ENCODE measurements at regions not wholly inside any gene's neighbourhood (a gene's known extent, or its start where the extent isn't known, plus 50 kb on each side); places are given as distances from the start of the nearest gene placed in this dataset.
A peak's percentile ranks its signal among the peaks of the same experiment; 100 is the strongest.

DNA sequence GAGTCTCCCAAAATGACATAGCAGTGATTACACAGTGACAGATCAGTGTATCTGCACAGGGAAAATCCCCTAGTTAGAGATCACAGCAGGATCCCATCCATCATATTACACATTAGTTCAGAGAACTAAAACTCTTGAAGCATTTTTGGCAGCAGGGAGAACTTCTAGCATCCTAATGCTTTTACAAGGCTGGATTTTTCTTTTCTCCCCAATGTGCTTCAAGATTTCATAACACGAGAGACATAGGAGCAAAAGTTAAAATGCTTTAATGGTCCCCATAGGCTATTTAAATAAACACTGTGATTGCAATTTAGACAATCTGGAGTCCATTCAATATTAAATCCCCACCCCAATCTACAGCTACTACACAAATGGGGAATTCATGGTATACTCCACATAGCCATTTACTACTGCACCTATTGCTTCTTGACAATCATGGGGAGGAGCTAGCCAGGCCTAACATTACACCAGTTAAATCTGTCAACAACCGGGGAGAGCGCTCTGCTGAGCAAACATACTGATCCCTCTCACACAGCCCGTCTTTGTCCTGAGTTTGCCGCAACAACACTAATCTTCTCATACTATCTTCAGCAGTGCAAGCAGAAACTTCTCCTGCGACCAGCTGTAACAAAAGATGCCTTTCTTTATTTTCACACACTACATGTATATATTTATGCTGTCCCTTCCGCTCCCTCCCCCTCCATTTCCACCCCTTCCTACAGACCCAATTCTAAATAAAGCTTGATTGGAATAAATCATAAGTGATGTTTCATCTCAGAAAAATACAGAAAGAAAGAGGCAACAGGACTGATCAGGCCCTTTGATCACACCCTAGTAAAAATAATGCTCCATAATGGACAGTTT is 120.3 kb upstream of the SOX5 start (continued):
- TF ChIP-seq, protein P1, sequence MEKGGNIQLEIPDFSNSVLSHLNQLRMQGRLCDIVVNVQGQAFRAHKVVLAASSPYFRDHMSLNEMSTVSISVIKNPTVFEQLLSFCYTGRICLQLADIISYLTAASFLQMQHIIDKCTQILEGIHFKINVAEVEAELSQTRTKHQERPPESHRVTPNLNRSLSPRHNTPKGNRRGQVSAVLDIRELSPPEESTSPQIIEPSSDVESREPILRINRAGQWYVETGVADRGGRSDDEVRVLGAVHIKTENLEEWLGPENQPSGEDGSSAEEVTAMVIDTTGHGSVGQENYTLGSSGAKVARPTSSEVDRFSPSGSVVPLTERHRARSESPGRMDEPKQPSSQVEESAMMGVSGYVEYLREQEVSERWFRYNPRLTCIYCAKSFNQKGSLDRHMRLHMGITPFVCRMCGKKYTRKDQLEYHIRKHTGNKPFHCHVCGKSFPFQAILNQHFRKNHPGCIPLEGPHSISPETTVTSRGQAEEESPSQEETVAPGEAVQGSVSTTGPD (CRISPR knock-in tag; IDR thresholded peaks at IDR 0.05), result no peak
- TF ChIP-seq, protein P2, sequence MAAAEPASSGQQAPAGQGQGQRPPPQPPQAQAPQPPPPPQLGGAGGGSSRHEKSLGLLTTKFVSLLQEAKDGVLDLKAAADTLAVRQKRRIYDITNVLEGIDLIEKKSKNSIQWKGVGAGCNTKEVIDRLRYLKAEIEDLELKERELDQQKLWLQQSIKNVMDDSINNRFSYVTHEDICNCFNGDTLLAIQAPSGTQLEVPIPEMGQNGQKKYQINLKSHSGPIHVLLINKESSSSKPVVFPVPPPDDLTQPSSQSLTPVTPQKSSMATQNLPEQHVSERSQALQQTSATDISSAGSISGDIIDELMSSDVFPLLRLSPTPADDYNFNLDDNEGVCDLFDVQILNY (CRISPR knock-in tag; conservative IDR thresholded peaks at IDR 0.05), result no peak
- peak; percentile 76 for TF ChIP-seq KMT2A (CRISPR knock-in tag; IDR thresholded peaks at IDR 0.05)
- 0 out of 2 replicates have a peak, but pooled peaks have one; percentile 50 for TF ChIP-seq PPARG (CRISPR knock-in tag; conservative IDR thresholded peaks at IDR 0.05)
- no peak for TF ChIP-seq RBFOX2 (IDR thresholded peaks at IDR 0.05; ENCODE audit: low read depth, low read length)
- TF ChIP-seq, protein P3, sequence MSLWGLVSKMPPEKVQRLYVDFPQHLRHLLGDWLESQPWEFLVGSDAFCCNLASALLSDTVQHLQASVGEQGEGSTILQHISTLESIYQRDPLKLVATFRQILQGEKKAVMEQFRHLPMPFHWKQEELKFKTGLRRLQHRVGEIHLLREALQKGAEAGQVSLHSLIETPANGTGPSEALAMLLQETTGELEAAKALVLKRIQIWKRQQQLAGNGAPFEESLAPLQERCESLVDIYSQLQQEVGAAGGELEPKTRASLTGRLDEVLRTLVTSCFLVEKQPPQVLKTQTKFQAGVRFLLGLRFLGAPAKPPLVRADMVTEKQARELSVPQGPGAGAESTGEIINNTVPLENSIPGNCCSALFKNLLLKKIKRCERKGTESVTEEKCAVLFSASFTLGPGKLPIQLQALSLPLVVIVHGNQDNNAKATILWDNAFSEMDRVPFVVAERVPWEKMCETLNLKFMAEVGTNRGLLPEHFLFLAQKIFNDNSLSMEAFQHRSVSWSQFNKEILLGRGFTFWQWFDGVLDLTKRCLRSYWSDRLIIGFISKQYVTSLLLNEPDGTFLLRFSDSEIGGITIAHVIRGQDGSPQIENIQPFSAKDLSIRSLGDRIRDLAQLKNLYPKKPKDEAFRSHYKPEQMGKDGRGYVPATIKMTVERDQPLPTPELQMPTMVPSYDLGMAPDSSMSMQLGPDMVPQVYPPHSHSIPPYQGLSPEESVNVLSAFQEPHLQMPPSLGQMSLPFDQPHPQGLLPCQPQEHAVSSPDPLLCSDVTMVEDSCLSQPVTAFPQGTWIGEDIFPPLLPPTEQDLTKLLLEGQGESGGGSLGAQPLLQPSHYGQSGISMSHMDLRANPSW (CRISPR knock-in tag; IDR thresholded peaks at IDR 0.05; ENCODE audit: borderline replicate concordance), result no peak
- no peak for TF ChIP-seq YY1 (IDR thresholded peaks at IDR 0.05; ENCODE audit: insufficient read depth, insufficient replicate concordance, low read depth, low read length)
- TF ChIP-seq SAFB2 (CRISPR knock-in tag; IDR thresholded peaks at IDR 0.05; ENCODE audit: borderline replicate concordance, low read depth), result no peak
- no peak for TF ChIP-seq SP1 (IDR thresholded peaks at IDR 0.05)
- TF ChIP-seq SP1 (CRISPR knock-in tag; IDR thresholded peaks at IDR 0.05), result no peak
- peak; percentile 65; the same call in 1 of the 2 replicates for TF ChIP-seq ETV6 (CRISPR knock-in tag; conservative IDR thresholded peaks at IDR 0.05)
- TF ChIP-seq ZNF724P (CRISPR knock-in tag; IDR thresholded peaks at IDR 0.05; ENCODE audit: borderline replicate concordance), result no peak
- TF ChIP-seq ZMYM3 (CRISPR knock-in tag; IDR thresholded peaks at IDR 0.05), result peak; percentile 77
- TF ChIP-seq, protein P4, sequence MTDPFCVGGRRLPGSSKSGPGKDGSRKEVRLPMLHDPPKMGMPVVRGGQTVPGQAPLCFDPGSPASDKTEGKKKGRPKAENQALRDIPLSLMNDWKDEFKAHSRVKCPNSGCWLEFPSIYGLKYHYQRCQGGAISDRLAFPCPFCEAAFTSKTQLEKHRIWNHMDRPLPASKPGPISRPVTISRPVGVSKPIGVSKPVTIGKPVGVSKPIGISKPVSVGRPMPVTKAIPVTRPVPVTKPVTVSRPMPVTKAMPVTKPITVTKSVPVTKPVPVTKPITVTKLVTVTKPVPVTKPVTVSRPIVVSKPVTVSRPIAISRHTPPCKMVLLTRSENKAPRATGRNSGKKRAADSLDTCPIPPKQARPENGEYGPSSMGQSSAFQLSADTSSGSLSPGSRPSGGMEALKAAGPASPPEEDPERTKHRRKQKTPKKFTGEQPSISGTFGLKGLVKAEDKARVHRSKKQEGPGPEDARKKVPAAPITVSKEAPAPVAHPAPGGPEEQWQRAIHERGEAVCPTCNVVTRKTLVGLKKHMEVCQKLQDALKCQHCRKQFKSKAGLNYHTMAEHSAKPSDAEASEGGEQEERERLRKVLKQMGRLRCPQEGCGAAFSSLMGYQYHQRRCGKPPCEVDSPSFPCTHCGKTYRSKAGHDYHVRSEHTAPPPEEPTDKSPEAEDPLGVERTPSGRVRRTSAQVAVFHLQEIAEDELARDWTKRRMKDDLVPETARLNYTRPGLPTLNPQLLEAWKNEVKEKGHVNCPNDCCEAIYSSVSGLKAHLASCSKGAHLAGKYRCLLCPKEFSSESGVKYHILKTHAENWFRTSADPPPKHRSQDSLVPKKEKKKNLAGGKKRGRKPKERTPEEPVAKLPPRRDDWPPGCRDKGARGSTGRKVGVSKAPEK (CRISPR knock-in tag; IDR thresholded peaks at IDR 0.05; ENCODE audit: borderline replicate concordance), result 0 out of 2 replicates have a peak, but pooled peaks have one; percentile 74
- TF ChIP-seq, protein P5, sequence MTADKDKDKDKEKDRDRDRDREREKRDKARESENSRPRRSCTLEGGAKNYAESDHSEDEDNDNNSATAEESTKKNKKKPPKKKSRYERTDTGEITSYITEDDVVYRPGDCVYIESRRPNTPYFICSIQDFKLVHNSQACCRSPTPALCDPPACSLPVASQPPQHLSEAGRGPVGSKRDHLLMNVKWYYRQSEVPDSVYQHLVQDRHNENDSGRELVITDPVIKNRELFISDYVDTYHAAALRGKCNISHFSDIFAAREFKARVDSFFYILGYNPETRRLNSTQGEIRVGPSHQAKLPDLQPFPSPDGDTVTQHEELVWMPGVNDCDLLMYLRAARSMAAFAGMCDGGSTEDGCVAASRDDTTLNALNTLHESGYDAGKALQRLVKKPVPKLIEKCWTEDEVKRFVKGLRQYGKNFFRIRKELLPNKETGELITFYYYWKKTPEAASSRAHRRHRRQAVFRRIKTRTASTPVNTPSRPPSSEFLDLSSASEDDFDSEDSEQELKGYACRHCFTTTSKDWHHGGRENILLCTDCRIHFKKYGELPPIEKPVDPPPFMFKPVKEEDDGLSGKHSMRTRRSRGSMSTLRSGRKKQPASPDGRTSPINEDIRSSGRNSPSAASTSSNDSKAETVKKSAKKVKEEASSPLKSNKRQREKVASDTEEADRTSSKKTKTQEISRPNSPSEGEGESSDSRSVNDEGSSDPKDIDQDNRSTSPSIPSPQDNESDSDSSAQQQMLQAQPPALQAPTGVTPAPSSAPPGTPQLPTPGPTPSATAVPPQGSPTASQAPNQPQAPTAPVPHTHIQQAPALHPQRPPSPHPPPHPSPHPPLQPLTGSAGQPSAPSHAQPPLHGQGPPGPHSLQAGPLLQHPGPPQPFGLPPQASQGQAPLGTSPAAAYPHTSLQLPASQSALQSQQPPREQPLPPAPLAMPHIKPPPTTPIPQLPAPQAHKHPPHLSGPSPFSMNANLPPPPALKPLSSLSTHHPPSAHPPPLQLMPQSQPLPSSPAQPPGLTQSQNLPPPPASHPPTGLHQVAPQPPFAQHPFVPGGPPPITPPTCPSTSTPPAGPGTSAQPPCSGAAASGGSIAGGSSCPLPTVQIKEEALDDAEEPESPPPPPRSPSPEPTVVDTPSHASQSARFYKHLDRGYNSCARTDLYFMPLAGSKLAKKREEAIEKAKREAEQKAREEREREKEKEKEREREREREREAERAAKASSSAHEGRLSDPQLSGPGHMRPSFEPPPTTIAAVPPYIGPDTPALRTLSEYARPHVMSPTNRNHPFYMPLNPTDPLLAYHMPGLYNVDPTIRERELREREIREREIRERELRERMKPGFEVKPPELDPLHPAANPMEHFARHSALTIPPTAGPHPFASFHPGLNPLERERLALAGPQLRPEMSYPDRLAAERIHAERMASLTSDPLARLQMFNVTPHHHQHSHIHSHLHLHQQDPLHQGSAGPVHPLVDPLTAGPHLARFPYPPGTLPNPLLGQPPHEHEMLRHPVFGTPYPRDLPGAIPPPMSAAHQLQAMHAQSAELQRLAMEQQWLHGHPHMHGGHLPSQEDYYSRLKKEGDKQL (CRISPR knock-in tag; IDR thresholded peaks at IDR 0.05; ENCODE audit: low read depth), result peak; percentile 88

All from HepG2 (cell line).